RPMI7951 (cell line): ENCODE measurements at regions not wholly inside any gene's neighbourhood (a gene's known extent, or its start where the extent isn't known, plus 50 kb on each side); places are given as distances from the start of the nearest gene placed in this dataset.

ENCODE experiments used
- DNase-seq: peaks from one replicate; pipeline ENCODE4 v3.0.0-alpha.2; 2012; ENCODE audit warnings: low read depth

GRCh38 chr1:90780981-90781380 is 63.9 kb upstream of the BARHL2 start:
- DNase-seq: no peak

- DNase-seq: no peak
Observed at GRCh38 chr1:90779573-90779972, 62.5 kb upstream of the BARHL2 start.

GRCh38 chr1:90778486-90778885 is 61.4 kb upstream of the BARHL2 start:
- peak; percentile 10 for DNase-seq

GRCh38 chr1:90773812-90774211 is 56.7 kb upstream of the BARHL2 start:
- DNase-seq: no peak

GRCh38 chr1:90768826-90769225 is 51.7 kb upstream of the BARHL2 start:
- DNase-seq: no peak

- peak; percentile 23 for DNase-seq
Observed at GRCh38 chr1:90768098-90768497, 51.0 kb upstream of the BARHL2 start.
